IMR-90 (cell line): ENCODE measurements at regions not wholly inside any gene's neighbourhood (a gene's known extent, or its start where the extent isn't known, plus 50 kb on each side); places are given as distances from the start of the nearest gene placed in this dataset.

Source experiments
- ATAC-seq: fragments of 200-7000 bp; cut with Tn5 transposase; 2 replicates; pipeline ENCODE4 v1.9.1; 2020; ENCODE audit warnings: low read depth, mild to moderate bottlenecking, moderate library complexity
- BruUV-seq: library from RNA; stranded (reverse); fragments of 400-500 nt; replicated peaks from 2 replicates; lab custom pipeline; 2021; lab: Mats Ljungman, UMichigan
- CTCF ChIA-PET: fragments of 300-600 bp; formaldehyde crosslinking; extraction: SDS; loops from one replicate; lab custom pipeline; 2021; ENCODE audit warnings: antibody characterized with exemption; lab: Yijun Ruan, JAX
- POLR2A ChIA-PET: fragments of 300-600 bp; sonication (Branson Sonifier 250); formaldehyde crosslinking; loops from one replicate; lab custom pipeline; 2022; ENCODE audit warnings: antibody characterized with exemption; ENCODE audit not compliant: unreplicated experiment; lab: Charles Lee
- DNase-seq: peaks from one replicate; pipeline ENCODE4 v3.0.0; 2013
- H2AFZ ChIP-seq: replicated peaks from 2 replicates; pipeline ENCODE3; 2013; ENCODE audit warnings: low read length, mild to moderate bottlenecking; ENCODE audit not compliant: poor library complexity
- H2AK5ac ChIP-seq: 2 replicates; pipeline ENCODE4 v1.6.1; 2013; ENCODE audit warnings: low read depth, low read length, inconsistent platforms
- H2AK9ac ChIP-seq: replicated peaks from 2 replicates; pipeline ENCODE3; 2013; ENCODE audit warnings: mild to moderate bottlenecking, low read depth, low read length, moderate library complexity; ENCODE audit not compliant: poor library complexity
- H2BK120ac ChIP-seq: 2 replicates; pipeline ENCODE4 v1.6.1; 2013; ENCODE audit warnings: low read depth, low read length, inconsistent platforms
- H2BK15ac ChIP-seq: 3 replicates; pipeline ENCODE4 v1.6.1; 2013; ENCODE audit warnings: low read depth, low read length, inconsistent platforms
- H2BK20ac ChIP-seq: 2 replicates; pipeline ENCODE4 v1.6.1; 2013; ENCODE audit warnings: low read depth, mild to moderate bottlenecking, inconsistent platforms, low read length, moderate library complexity
- H2BK5ac ChIP-seq: 2 replicates; pipeline ENCODE4 v1.6.1; 2013; ENCODE audit warnings: mild to moderate bottlenecking, low read depth, low read length, inconsistent platforms; ENCODE audit not compliant: poor library complexity, severe bottlenecking
- H3K14ac ChIP-seq: replicated peaks from 2 replicates; pipeline ENCODE4 v1.6.1; 2013; ENCODE audit warnings: low read depth, low read length, inconsistent platforms
- H3K18ac ChIP-seq: 2 replicates; pipeline ENCODE4 v1.6.1; 2013; ENCODE audit warnings: low read depth, low read length, control low read depth
- H3K23ac ChIP-seq: 2 replicates; pipeline ENCODE4 v1.6.1; 2013; ENCODE audit warnings: low read depth, low read length, inconsistent platforms
- H3K27ac ChIP-seq: 2 replicates; pipeline ENCODE4 v1.5.1; 2013; ENCODE audit warnings: mild to moderate bottlenecking, control low read depth, low read length; ENCODE audit not compliant: insufficient read depth
- H3K27me3 ChIP-seq: 2 replicates; pipeline ENCODE4 v1.6.1; 2013; ENCODE audit warnings: low read length; ENCODE audit not compliant: control insufficient read depth, insufficient read depth
- H3K36me3 ChIP-seq: 2 replicates; pipeline ENCODE4 v1.6.1; 2013; ENCODE audit warnings: low read length, mixed read lengths; ENCODE audit not compliant: control insufficient read depth, insufficient read depth
- H3K4ac ChIP-seq: 2 replicates; pipeline ENCODE4 v1.6.1; 2013; ENCODE audit warnings: low read depth, low read length, inconsistent platforms
- H3K4me1 ChIP-seq: 2 replicates; pipeline ENCODE4 v1.6.1; 2013; ENCODE audit warnings: low read length, mixed read lengths; ENCODE audit not compliant: control insufficient read depth, insufficient read depth
- H3K4me2 ChIP-seq: 2 replicates; pipeline ENCODE4 v1.6.1; 2013; ENCODE audit warnings: low read depth, mild to moderate bottlenecking, control low read depth, low read length, moderate library complexity
- H3K4me3 ChIP-seq: 2 replicates; pipeline ENCODE4 v1.5.1; 2013; ENCODE audit warnings: low read depth, mild to moderate bottlenecking, control low read depth, low read length, moderate library complexity; ENCODE audit not compliant: insufficient read depth
- H3K56ac ChIP-seq: 2 replicates; pipeline ENCODE4 v1.6.1; 2013; ENCODE audit warnings: low read length, inconsistent platforms; ENCODE audit not compliant: insufficient read depth; ENCODE audit errors: extremely low read depth
- H3K79me1 ChIP-seq, 2 experiments: 2 replicates each; pipeline ENCODE4 v1.6.1; 2013; ENCODE audit warnings: low read length in 2 of 2, inconsistent platforms in 1 of 2, low read depth in 1 of 2
- H3K9ac ChIP-seq: 2 replicates; pipeline ENCODE4 v1.6.1; 2013; ENCODE audit warnings: low read depth, low read length, control low read depth
- H3K9me1 ChIP-seq: 2 replicates; pipeline ENCODE4 v1.6.1; 2013; ENCODE audit warnings: low read length, inconsistent platforms; ENCODE audit not compliant: insufficient read depth
- H3K9me3 ChIP-seq: 2 replicates; pipeline ENCODE4 v1.6.1; 2013; ENCODE audit warnings: low read length; ENCODE audit not compliant: control insufficient read depth, insufficient read depth
- H4K20me1 ChIP-seq: 2 replicates; pipeline ENCODE4 v1.6.1; 2013; ENCODE audit warnings: low read length, inconsistent platforms; ENCODE audit not compliant: insufficient read depth
- H4K5ac ChIP-seq: 2 replicates; pipeline ENCODE4 v1.6.1; 2013; ENCODE audit warnings: mild to moderate bottlenecking, low read depth, low read length, control low read depth
- H4K8ac ChIP-seq, 2 experiments: 2 replicates each; pipeline ENCODE4 v1.6.1; 2013; ENCODE audit warnings: low read depth in 2 of 2, low read length in 2 of 2, control low read depth in 1 of 2, inconsistent platforms in 1 of 2
- H4K91ac ChIP-seq: 2 replicates; pipeline ENCODE4 v1.6.1; 2013; ENCODE audit warnings: low read depth, low read length, inconsistent platforms; ENCODE audit not compliant: insufficient read depth
- MXI1 ChIP-seq: IDR thresholded peaks from 2 replicates; pipeline ENCODE4 v1.6.1; 2012; ENCODE audit warnings: low read depth, mild to moderate bottlenecking, low read length, moderate library complexity, borderline replicate concordance
- NFE2L2 ChIP-seq: fragments of 150-350 bp; IDR thresholded peaks from 2 replicates; pipeline ENCODE4 v1.6.1; 2016; ENCODE audit warnings: low read depth, mild to moderate bottlenecking, low read length
- RCOR1 ChIP-seq: IDR thresholded peaks from 2 replicates; pipeline ENCODE4 v1.6.1; 2012; ENCODE audit warnings: mild to moderate bottlenecking, low read length, improper control_type of control experiment; ENCODE audit not compliant: insufficient replicate concordance
- WGBS, 2 experiments: methylation state at CpG; one replicate each; pipeline versions ENCODE4 v1.1.5 to v1.1.7; 2013; ENCODE audit warnings: missing lambda C conversion rate in 2 of 2; ENCODE audit not compliant: insufficient read length in 1 of 2; ENCODE audit errors: extremely low coverage in 2 of 2; 5-methylcytosine and 5-hydroxymethylcytosine counted together
- dilution Hi-C: fragments of 300-500 bp; cut with HindIII; formaldehyde crosslinking; loops from one replicate; pipeline ENCODE4 v1.14.3; 2018; ENCODE audit warnings: low sequenced_read_pairs; ENCODE audit not compliant: unreplicated experiment
- in situ Hi-C: fragments of 300-500 bp; cut with MboI; formaldehyde crosslinking; loops from 3 replicates; pipeline ENCODE4 v1.14.3; 2019; ENCODE audit warnings: low sequenced_read_pairs, inconsistent platforms, mixed read lengths
- intact Hi-C: fragments of 100-400 bp; cut with micrococcal nuclease; formaldehyde crosslinking; loops from 2 replicates; pipeline ENCODE4 v1.10.0; 2022
- TF ChIP-seq, protein P1 (sequence below): conservative IDR thresholded peaks from 2 replicates; pipeline ENCODE4 v1.5.1; 2012; ENCODE audit warnings: mild to moderate bottlenecking, low read depth, low read length, improper control_type of control experiment
- TF ChIP-seq, protein P2 (sequence below): fragments of 150-350 bp; IDR thresholded peaks from 2 replicates; pipeline ENCODE4 v1.6.1; 2016; ENCODE audit warnings: low read depth, mild to moderate bottlenecking, low read length, moderate library complexity, borderline replicate concordance

DNA sequence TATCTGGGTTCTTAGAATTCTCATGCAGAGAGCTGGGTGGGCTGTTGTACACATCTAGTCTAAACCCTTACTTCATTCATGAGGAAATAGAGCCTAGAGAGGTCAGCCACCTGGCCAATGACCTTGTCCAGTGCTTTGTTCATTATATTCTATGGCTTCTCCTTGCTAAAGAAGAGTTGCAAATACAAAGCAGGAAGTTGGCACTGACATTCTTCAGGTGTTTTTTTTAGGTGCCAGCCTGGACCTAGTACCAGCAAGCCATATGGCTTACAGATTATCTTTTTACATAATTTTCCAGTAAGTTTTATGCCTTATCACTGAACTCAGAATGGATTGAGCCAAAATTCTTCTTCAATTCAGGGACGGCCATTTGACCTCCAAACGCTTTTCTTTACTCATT lies 54.7 kb upstream of the PGM2 start:
- no peak overlapping the region for H3K9ac ChIP-seq
- WGBS, 2 experiments = no CpG with 5 or more reads among the region's 2 CpGs
- H2BK15ac ChIP-seq = no peak overlapping the region
- BruUV-seq = no TSS peak
- CTCF ChIA-PET = no interaction called here
- no peak overlapping the region for H3K18ac ChIP-seq
- H3K27me3 ChIP-seq = peaks cover 19% of the 10 kb centered on the region
- POLR2A ChIA-PET = no interaction called here
- H3K56ac ChIP-seq = no peak overlapping the region
- H2AFZ ChIP-seq = no peak overlapping the region
- TF ChIP-seq MXI1 (no peak), NFE2L2 (no peak), RCOR1 (no peak)
- TF ChIP-seq, protein P1, sequence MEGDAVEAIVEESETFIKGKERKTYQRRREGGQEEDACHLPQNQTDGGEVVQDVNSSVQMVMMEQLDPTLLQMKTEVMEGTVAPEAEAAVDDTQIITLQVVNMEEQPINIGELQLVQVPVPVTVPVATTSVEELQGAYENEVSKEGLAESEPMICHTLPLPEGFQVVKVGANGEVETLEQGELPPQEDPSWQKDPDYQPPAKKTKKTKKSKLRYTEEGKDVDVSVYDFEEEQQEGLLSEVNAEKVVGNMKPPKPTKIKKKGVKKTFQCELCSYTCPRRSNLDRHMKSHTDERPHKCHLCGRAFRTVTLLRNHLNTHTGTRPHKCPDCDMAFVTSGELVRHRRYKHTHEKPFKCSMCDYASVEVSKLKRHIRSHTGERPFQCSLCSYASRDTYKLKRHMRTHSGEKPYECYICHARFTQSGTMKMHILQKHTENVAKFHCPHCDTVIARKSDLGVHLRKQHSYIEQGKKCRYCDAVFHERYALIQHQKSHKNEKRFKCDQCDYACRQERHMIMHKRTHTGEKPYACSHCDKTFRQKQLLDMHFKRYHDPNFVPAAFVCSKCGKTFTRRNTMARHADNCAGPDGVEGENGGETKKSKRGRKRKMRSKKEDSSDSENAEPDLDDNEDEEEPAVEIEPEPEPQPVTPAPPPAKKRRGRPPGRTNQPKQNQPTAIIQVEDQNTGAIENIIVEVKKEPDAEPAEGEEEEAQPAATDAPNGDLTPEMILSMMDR = no peak
- TF ChIP-seq, protein P2, sequence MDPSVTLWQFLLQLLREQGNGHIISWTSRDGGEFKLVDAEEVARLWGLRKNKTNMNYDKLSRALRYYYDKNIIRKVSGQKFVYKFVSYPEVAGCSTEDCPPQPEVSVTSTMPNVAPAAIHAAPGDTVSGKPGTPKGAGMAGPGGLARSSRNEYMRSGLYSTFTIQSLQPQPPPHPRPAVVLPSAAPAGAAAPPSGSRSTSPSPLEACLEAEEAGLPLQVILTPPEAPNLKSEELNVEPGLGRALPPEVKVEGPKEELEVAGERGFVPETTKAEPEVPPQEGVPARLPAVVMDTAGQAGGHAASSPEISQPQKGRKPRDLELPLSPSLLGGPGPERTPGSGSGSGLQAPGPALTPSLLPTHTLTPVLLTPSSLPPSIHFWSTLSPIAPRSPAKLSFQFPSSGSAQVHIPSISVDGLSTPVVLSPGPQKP = no peak
- no peak overlapping the region for H2AK5ac ChIP-seq
- no peak overlapping the region for H2BK20ac ChIP-seq
- no peak overlapping the region for H3K4ac ChIP-seq
- no peak overlapping the region for H2BK120ac ChIP-seq
- H3K4me2 ChIP-seq = no peak overlapping the region
- H3K4me3 ChIP-seq = no peak overlapping the region
- H4K91ac ChIP-seq = no peak overlapping the region
- H3K79me1 ChIP-seq = no peaks in the 10 kb centered on the region
- H3K4me1 ChIP-seq = no peaks in the 10 kb centered on the region
- intact Hi-C loops (no loop called here), in situ Hi-C loops (no loop called here), dilution Hi-C loops (no loop called here)
- no peak overlapping the region for H2AK9ac ChIP-seq
- H4K5ac ChIP-seq = no peak overlapping the region
- H3K36me3 ChIP-seq = no peaks in the 10 kb centered on the region
- H3K14ac ChIP-seq = no peak overlapping the region
- no peaks in the 10 kb centered on the region for H4K20me1 ChIP-seq
- no peaks in the 10 kb centered on the region for H3K9me3 ChIP-seq
- no peak overlapping the region for H2BK5ac ChIP-seq
- no peak overlapping the region for H3K23ac ChIP-seq
- no peaks in the 10 kb centered on the region for H3K9me1 ChIP-seq
- ATAC-seq (no peak), DNase-seq (no peak)
- no peak overlapping the region for H3K27ac ChIP-seq
- no peak overlapping the region for H4K8ac ChIP-seq
